DND-41 (cell line): ENCODE measurements at regions not wholly inside any gene's neighbourhood (a gene's known extent, or its start where the extent isn't known, plus 50 kb on each side); places are given as distances from the start of the nearest gene placed in this dataset.

ENCODE experiments used
- ATAC-seq: fragments of 200-7000 bp; cut with Tn5 transposase; 3 replicates; pipeline ENCODE4 v1.9.1; 2021; ENCODE audit warnings: low read depth; ENCODE audit not compliant: insufficient read depth
- DNase-seq: peaks from one replicate; pipeline ENCODE4 v3.0.0-alpha.2; 2020
- H2AFZ ChIP-seq: 2 replicates; pipeline ENCODE4 v1.6.0; 2012; ENCODE audit warnings: low read depth, low read length
- H3K27ac ChIP-seq: 2 replicates; pipeline ENCODE4 v1.5.1; 2012; ENCODE audit warnings: low read length, inconsistent platforms
- H3K27me3 ChIP-seq: fragments of 200-600 bp; sonication (generic); 2 replicates; pipeline ENCODE4 v1.6.0; 2012; ENCODE audit warnings: low read length, mild to moderate bottlenecking, inconsistent platforms; ENCODE audit not compliant: insufficient read depth, poor library complexity
- H3K36me3 ChIP-seq: 2 replicates; pipeline ENCODE4 v1.5.1; 2012; ENCODE audit warnings: low read length, inconsistent platforms; ENCODE audit not compliant: insufficient read depth
- H3K4me1 ChIP-seq: 2 replicates; pipeline ENCODE4 v1.5.1; 2012; ENCODE audit warnings: mild to moderate bottlenecking, low read length; ENCODE audit not compliant: insufficient read depth
- H3K4me2 ChIP-seq: 2 replicates; pipeline ENCODE4 v1.6.0; 2012; ENCODE audit warnings: mild to moderate bottlenecking, moderate library complexity, low read length, inconsistent platforms; ENCODE audit not compliant: insufficient read depth
- H3K4me3 ChIP-seq, 2 experiments: fragments of 200-600 bp in 1 of 2; shearing (Covaris generic) in 1 of 2; 2 replicates each; pipeline ENCODE4 v1.5.1; 2012 to 2016; ENCODE audit warnings: inconsistent platforms in 2 of 2, low read length in 2 of 2, mild to moderate bottlenecking in 2 of 2, low read depth in 1 of 2, moderate library complexity in 1 of 2
- H3K79me2 ChIP-seq: 2 replicates; pipeline ENCODE4 v1.6.0; 2012; ENCODE audit warnings: low read length, inconsistent platforms; ENCODE audit not compliant: insufficient read depth
- H3K9ac ChIP-seq: 2 replicates; pipeline ENCODE4 v1.6.0; 2012; ENCODE audit warnings: low read depth, mild to moderate bottlenecking, inconsistent platforms, low read length, moderate library complexity
- H3K9me3 ChIP-seq: 2 replicates; pipeline ENCODE4 v1.5.1; 2012; ENCODE audit warnings: low read length, moderate library complexity, mild to moderate bottlenecking, inconsistent platforms; ENCODE audit not compliant: insufficient read depth, severe bottlenecking
- H4K20me1 ChIP-seq: 2 replicates; pipeline ENCODE4 v1.6.0; 2012; ENCODE audit warnings: low read length; ENCODE audit not compliant: insufficient read depth
- CTCF ChIP-seq: IDR thresholded peaks from 2 replicates; pipeline ENCODE4 v1.5.1; 2012; ENCODE audit warnings: borderline replicate concordance, low read length, moderate library complexity, mild to moderate bottlenecking; ENCODE audit not compliant: poor library complexity, severe bottlenecking; ENCODE audit errors: extremely low read depth
- EZH2 ChIP-seq: IDR thresholded peaks from 3 replicates; pipeline ENCODE4 v1.6.1; 2012; ENCODE audit warnings: borderline replicate concordance, low read depth, mild to moderate bottlenecking, moderate library complexity, low read length, inconsistent platforms; ENCODE audit not compliant: severe bottlenecking

DNA sequence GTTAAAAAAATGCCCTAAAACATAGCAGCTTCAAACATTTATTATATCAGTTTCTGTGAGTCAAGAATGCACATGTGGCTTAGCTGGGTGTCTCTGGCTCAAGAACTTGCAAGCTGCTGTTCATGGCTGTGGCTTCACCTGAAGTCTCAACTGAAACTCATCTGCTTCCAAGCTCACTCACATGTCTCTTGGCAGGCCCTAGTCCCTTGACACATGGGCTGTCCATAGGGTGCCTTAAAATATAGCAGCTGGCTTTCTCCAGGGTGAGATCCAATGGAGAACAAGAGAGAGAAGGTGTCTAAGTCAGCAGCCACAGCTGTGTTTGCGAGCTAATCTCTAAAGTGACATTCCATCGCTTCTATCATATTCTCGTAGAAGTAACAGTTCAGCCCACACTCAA lies 152.8 kb downstream of the DSEL start:
- Histone ChIP-seq H3K36me3 (no peaks in the 10 kb centered on the region), H2AFZ (no peak overlapping the region), H3K4me1 (no peaks in the 10 kb centered on the region), H3K9ac (no peak overlapping the region), H4K20me1 (no peaks in the 10 kb centered on the region), H3K9me3 (no peaks in the 10 kb centered on the region), H3K4me2 (no peak overlapping the region), H3K27me3 (no peaks in the 10 kb centered on the region), H3K4me3 (no peak overlapping the region), H3K27ac (no peak overlapping the region), H3K79me2 (no peaks in the 10 kb centered on the region)
- ATAC-seq (no peak), DNase-seq (no peak)
- TF ChIP-seq CTCF (no peak), EZH2 (no peak)

DNA sequence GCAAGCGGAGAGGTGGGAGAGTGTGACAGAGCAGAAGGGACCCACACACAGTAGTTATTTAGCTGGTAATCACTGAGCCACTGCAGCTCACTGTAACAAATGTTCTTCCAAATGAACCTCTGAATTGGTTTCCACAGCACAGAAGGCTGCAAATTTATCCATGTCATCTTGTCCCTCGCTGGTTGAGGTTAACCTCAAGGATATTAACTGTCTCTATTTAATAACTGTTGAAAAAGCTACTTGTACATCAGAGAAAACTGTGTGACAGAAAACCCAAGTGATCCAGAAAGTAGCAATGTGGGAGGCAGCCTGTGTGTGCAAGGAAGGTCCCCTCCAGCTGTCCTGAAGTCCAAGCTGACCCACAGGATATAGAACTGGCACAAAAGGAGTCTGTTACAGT lies 153.6 kb downstream of the DSEL start:
- ATAC-seq (no peak), DNase-seq (no peak)
- Histone ChIP-seq H3K4me1 (no peaks in the 10 kb centered on the region), H3K36me3 (no peaks in the 10 kb centered on the region), H4K20me1 (no peaks in the 10 kb centered on the region), H3K4me3 (no peak overlapping the region), H3K9me3 (no peaks in the 10 kb centered on the region), H2AFZ (no peak overlapping the region), H3K27ac (no peak overlapping the region), H3K9ac (no peak overlapping the region), H3K4me2 (no peak overlapping the region), H3K27me3 (no peaks in the 10 kb centered on the region), H3K79me2 (no peaks in the 10 kb centered on the region)
- TF ChIP-seq CTCF (no peak), EZH2 (no peak)

- Histone ChIP-seq H3K79me2 (no peaks in the 10 kb centered on the region), H2AFZ (no peak overlapping the region), H3K9me3 (no peaks in the 10 kb centered on the region), H3K9ac (no peak overlapping the region), H3K4me3 (no peak overlapping the region), H3K4me2 (no peak overlapping the region), H3K4me1 (no peaks in the 10 kb centered on the region), H3K27me3 (no peaks in the 10 kb centered on the region), H4K20me1 (no peaks in the 10 kb centered on the region), H3K36me3 (no peaks in the 10 kb centered on the region), H3K27ac (no peak overlapping the region)
- TF ChIP-seq EZH2 (no peak), CTCF (no peak)
- DNase-seq (no peak), ATAC-seq (no peak)
Observed at GRCh38 chr18:67359873-67360838, 156.4 kb downstream of the DSEL start.
